Trophoblast cell (in vitro differentiated cells and primary cell): ENCODE measurements at regions not wholly inside any gene's neighbourhood (a gene's known extent, or its start where the extent isn't known, plus 50 kb on each side); places are given as distances from the start of the nearest gene placed in this dataset.

Source experiments
- DNase-seq, 2 donors: peaks; one replicate each; pipeline ENCODE4 v3.0.0-alpha.2; 2016
- H2AFZ ChIP-seq: 2 replicates; pipeline ENCODE4 v1.6.1; 2013; ENCODE audit warnings: low read length, moderate library complexity, mild to moderate bottlenecking; ENCODE audit not compliant: insufficient read depth, poor library complexity
- H2AK5ac ChIP-seq: 2 replicates; pipeline ENCODE4 v1.6.1; 2013; ENCODE audit warnings: mild to moderate bottlenecking, low read length
- H2BK120ac ChIP-seq: 2 replicates; pipeline ENCODE4 v1.6.1; 2013; ENCODE audit warnings: low read length, mild to moderate bottlenecking, moderate library complexity; ENCODE audit not compliant: insufficient read depth, poor library complexity
- H2BK12ac ChIP-seq: 2 replicates; pipeline ENCODE4 v1.6.1; 2013; ENCODE audit warnings: mild to moderate bottlenecking, low read length, moderate library complexity
- H2BK5ac ChIP-seq: 2 replicates; pipeline ENCODE4 v1.6.1; 2013; ENCODE audit warnings: low read length, low read depth, moderate library complexity, mild to moderate bottlenecking; ENCODE audit not compliant: poor library complexity
- H3K14ac ChIP-seq: 2 replicates; pipeline ENCODE4 v1.6.1; 2013; ENCODE audit warnings: mild to moderate bottlenecking, low read length
- H3K18ac ChIP-seq: 2 replicates; pipeline ENCODE4 v1.6.1; 2013; ENCODE audit warnings: mild to moderate bottlenecking, low read length
- H3K23ac ChIP-seq: 2 replicates; pipeline ENCODE4 v1.6.1; 2013; ENCODE audit warnings: low read length
- H3K27ac ChIP-seq: 2 replicates; pipeline ENCODE4 v1.5.1; 2013; ENCODE audit warnings: low read depth, mild to moderate bottlenecking, inconsistent platforms, low read length, moderate library complexity
- H3K27me3 ChIP-seq: 2 replicates; pipeline ENCODE4 v1.6.1; 2013; ENCODE audit warnings: inconsistent platforms, mild to moderate bottlenecking, low read length, moderate library complexity; ENCODE audit not compliant: insufficient read depth
- H3K36me3 ChIP-seq, 2 experiments: 1 replicate in 1 of 2; 2 replicates in 1 of 2; pipeline ENCODE4 v1.6.1; 2013; ENCODE audit warnings: low read length in 2 of 2, mild to moderate bottlenecking in 2 of 2, moderate library complexity in 1 of 2; ENCODE audit not compliant: insufficient read depth in 2 of 2, control insufficient read depth in 1 of 2
- H3K4ac ChIP-seq: 2 replicates; pipeline ENCODE4 v1.6.1; 2013; ENCODE audit warnings: low read depth, mild to moderate bottlenecking, low read length, moderate library complexity
- H3K4me1 ChIP-seq, 2 experiments: 1 replicate in 1 of 2; 2 replicates in 1 of 2; pipeline ENCODE4 v1.6.1; 2013; ENCODE audit warnings: low read length in 2 of 2, mild to moderate bottlenecking in 2 of 2, moderate library complexity in 1 of 2; ENCODE audit not compliant: insufficient read depth in 2 of 2, control insufficient read depth in 1 of 2
- H3K4me2 ChIP-seq: 2 replicates; pipeline ENCODE4 v1.6.1; 2013; ENCODE audit warnings: inconsistent platforms, mild to moderate bottlenecking, low read length, moderate library complexity
- H3K4me3 ChIP-seq: 2 replicates; pipeline ENCODE4 v1.5.1; 2013; ENCODE audit warnings: mild to moderate bottlenecking, low read depth, low read length, inconsistent platforms
- H3K79me1 ChIP-seq: one replicate; pipeline ENCODE4 v1.6.1; 2013; ENCODE audit warnings: low read length
- H3K79me2 ChIP-seq: 2 replicates; pipeline ENCODE4 v1.6.1; 2013; ENCODE audit warnings: low read length, mild to moderate bottlenecking; ENCODE audit not compliant: control insufficient read depth, insufficient read depth, poor library complexity
- H3K9ac ChIP-seq: 2 replicates; pipeline ENCODE4 v1.6.1; 2013; ENCODE audit warnings: mild to moderate bottlenecking, low read length
- H3K9me3 ChIP-seq: 2 replicates; pipeline ENCODE4 v1.6.1; 2013; ENCODE audit warnings: low read depth, mild to moderate bottlenecking, control low read depth, inconsistent platforms, low read length; ENCODE audit not compliant: insufficient read depth
- H4K12ac ChIP-seq: 2 replicates; pipeline ENCODE4 v1.6.1; 2013; ENCODE audit warnings: low read depth, mild to moderate bottlenecking, low read length, moderate library complexity
- H4K8ac ChIP-seq: 2 replicates; pipeline ENCODE4 v1.6.1; 2013; ENCODE audit warnings: low read depth, mild to moderate bottlenecking, low read length, moderate library complexity
- H4K91ac ChIP-seq: one replicate; pipeline ENCODE4 v1.6.1; 2013; ENCODE audit warnings: low read depth, mild to moderate bottlenecking, low read length, moderate library complexity
- WGBS: extraction: QIAGEN DNeasy Blood & Tissue Kit; methylation state at CpG from one replicate; pipeline ENCODE4 v1.1.7; 2013; ENCODE audit warnings: missing lambda C conversion rate; ENCODE audit not compliant: insufficient read length, insufficient coverage; ENCODE audit errors: extremely low coverage; 5-methylcytosine and 5-hydroxymethylcytosine counted together

GRCh38 chr5:86374611-86375010 is 243.1 kb upstream of the COX7C start:
- Histone ChIP-seq H2BK120ac (no peak overlapping the region), H3K9me3 (no peaks in the 10 kb centered on the region), H2BK5ac (no peak overlapping the region), H3K4me3 (no peak overlapping the region), H3K79me2 (no peaks in the 10 kb centered on the region), H2AFZ (no peak overlapping the region), H3K4me1 (no peaks in the 10 kb centered on the region), H4K8ac (no peak overlapping the region), H2AK5ac (no peak overlapping the region), H3K18ac (no peak overlapping the region), H3K27me3 (no peaks in the 10 kb centered on the region), H4K12ac (no peak overlapping the region), H3K9ac (no peak overlapping the region), H3K23ac (no peak overlapping the region), H4K91ac (no peak overlapping the region), H3K27ac (no peak overlapping the region), H3K36me3 (no peaks in the 10 kb centered on the region), H3K4me2 (no peak overlapping the region), H3K4ac (no peak overlapping the region), H3K14ac (no peak overlapping the region), H3K79me1 (no peaks in the 10 kb centered on the region), H2BK12ac (no peak overlapping the region)
- WGBS = no CpG with 5 or more reads among the region's 3 CpGs
- no peak for DNase-seq

DNA sequence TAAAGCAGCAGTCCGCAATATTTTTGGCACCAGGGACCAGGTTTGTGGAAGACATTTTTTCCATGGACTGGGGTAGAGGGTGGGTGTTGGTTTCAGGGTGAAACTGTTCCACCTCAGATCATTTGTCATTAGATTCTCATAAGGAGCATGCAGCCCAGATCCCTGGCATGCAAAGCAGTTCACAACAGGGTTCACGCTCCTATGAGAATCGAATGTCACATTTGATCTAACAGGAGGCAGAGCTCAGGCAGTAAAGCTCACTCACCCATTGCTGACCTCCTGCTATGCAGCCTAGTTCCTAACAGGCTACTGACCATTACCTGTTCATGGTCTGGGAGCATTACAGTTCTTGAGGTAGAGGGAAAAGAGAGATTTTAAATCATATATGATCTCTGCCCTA is 241.5 kb upstream of the COX7C start:
- no peak overlapping the region for H4K12ac ChIP-seq
- no peak overlapping the region for H4K91ac ChIP-seq
- no peak for DNase-seq
- H2BK120ac ChIP-seq = no peak overlapping the region
- H2BK12ac ChIP-seq = no peak overlapping the region
- no peaks in the 10 kb centered on the region for H3K36me3 ChIP-seq
- no CpG with 5 or more reads among the region's 3 CpGs for WGBS
- no peak overlapping the region for H3K14ac ChIP-seq
- H3K27ac ChIP-seq = no peak overlapping the region
- H3K23ac ChIP-seq = no peak overlapping the region
- no peaks in the 10 kb centered on the region for H3K4me1 ChIP-seq
- no peak overlapping the region for H3K4ac ChIP-seq
- H2BK5ac ChIP-seq = no peak overlapping the region
- H3K9me3 ChIP-seq = no peaks in the 10 kb centered on the region
- H4K8ac ChIP-seq = no peak overlapping the region
- H2AK5ac ChIP-seq = no peak overlapping the region
- no peaks in the 10 kb centered on the region for H3K27me3 ChIP-seq
- no peaks in the 10 kb centered on the region for H3K79me1 ChIP-seq
- H2AFZ ChIP-seq = no peak overlapping the region
- H3K4me3 ChIP-seq = no peak overlapping the region
- H3K4me2 ChIP-seq = no peak overlapping the region
- H3K9ac ChIP-seq = no peak overlapping the region
- no peak overlapping the region for H3K18ac ChIP-seq
- no peaks in the 10 kb centered on the region for H3K79me2 ChIP-seq

DNA sequence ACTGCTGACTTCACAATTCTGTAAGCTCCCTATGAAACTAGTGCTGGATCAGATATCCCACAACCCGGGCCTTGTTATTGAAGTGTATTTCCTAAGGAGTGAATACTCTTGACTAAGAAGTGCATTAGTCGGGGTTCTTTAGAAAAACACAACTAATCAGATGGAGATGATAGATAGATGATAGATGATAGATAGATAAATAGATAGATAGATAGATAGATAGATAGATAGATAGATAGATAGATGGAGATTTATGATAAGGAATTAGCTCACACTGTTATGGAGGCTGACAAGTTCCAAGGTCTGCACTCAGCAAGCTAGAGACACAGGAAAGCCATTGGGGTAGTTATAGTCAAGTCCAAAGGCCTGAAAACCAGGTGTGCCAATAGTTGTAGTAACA is 214.6 kb upstream of the COX7C start:
- Histone ChIP-seq H3K9ac (no peak overlapping the region), H3K4ac (no peak overlapping the region), H3K79me2 (no peaks in the 10 kb centered on the region), H3K4me2 (no peak overlapping the region), H3K27me3 (no peaks in the 10 kb centered on the region), H3K36me3 (no peaks in the 10 kb centered on the region), H2BK12ac (no peak overlapping the region), H3K9me3 (no peaks in the 10 kb centered on the region), H4K8ac (no peak overlapping the region), H4K12ac (no peak overlapping the region), H3K18ac (no peak overlapping the region), H3K23ac (no peak overlapping the region), H3K4me1 (no peaks in the 10 kb centered on the region), H3K4me3 (no peak overlapping the region), H3K14ac (no peak overlapping the region), H2BK120ac (no peak overlapping the region), H2BK5ac (no peak overlapping the region), H2AK5ac (no peak overlapping the region), H2AFZ (no peak overlapping the region), H3K27ac (no peak overlapping the region), H4K91ac (no peak overlapping the region), H3K79me1 (no peaks in the 10 kb centered on the region)
- DNase-seq = no peak
- WGBS = no CpG with 5 or more reads among the region's 2 CpGs

DNA sequence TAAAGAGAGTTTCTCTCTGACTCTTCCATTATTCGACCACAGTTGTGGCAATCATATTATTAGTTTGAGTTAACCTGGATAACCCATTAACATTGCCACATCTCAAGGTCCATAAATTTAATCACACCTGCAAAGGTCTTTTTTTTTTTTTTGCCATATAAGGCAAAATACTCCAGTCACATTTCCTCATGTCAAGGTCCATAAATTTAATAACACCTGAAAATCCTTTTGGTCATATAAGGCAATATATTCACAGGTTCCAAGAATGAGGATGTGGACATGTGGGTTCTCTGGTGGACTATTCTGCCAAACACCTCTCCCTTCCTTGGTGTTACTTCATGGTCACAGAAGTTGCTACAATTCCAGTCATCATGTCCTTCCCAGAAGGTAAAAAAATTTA is 213.5 kb upstream of the COX7C start:
- H3K9ac ChIP-seq = no peak overlapping the region
- no peak overlapping the region for H2BK120ac ChIP-seq
- H4K91ac ChIP-seq = no peak overlapping the region
- H3K36me3 ChIP-seq = no peaks in the 10 kb centered on the region
- H2AFZ ChIP-seq = no peak overlapping the region
- no CpG with 5 or more reads among the region's 1 CpG for WGBS
- no peak overlapping the region for H3K18ac ChIP-seq
- H3K14ac ChIP-seq = no peak overlapping the region
- DNase-seq = no peak
- H4K12ac ChIP-seq = no peak overlapping the region
- no peak overlapping the region for H3K27ac ChIP-seq
- no peak overlapping the region for H3K4ac ChIP-seq
- no peak overlapping the region for H4K8ac ChIP-seq
- H2BK5ac ChIP-seq = no peak overlapping the region
- no peak overlapping the region for H3K4me2 ChIP-seq
- H3K27me3 ChIP-seq = no peaks in the 10 kb centered on the region
- H3K9me3 ChIP-seq = no peaks in the 10 kb centered on the region
- H3K79me2 ChIP-seq = no peaks in the 10 kb centered on the region
- no peaks in the 10 kb centered on the region for H3K4me1 ChIP-seq
- H3K4me3 ChIP-seq = no peak overlapping the region
- no peak overlapping the region for H2AK5ac ChIP-seq
- H3K79me1 ChIP-seq = no peaks in the 10 kb centered on the region
- H3K23ac ChIP-seq = no peak overlapping the region
- H2BK12ac ChIP-seq = no peak overlapping the region
